HUDEP-2 (cell line): ENCODE measurements at regions not wholly inside any gene's neighbourhood (a gene's known extent, or its start where the extent isn't known, plus 50 kb on each side); places are given as distances from the start of the nearest gene placed in this dataset.
A peak's percentile ranks its signal among the peaks of the same experiment; 100 is the strongest.

Source experiments
- DNase-seq, 76 experiments: peaks; one replicate each; lab custom pipeline; 2025; ENCODE audit not compliant: unreplicated experiment in 76 of 76; lab: John Stamatoyannopoulos, UW

DNA sequence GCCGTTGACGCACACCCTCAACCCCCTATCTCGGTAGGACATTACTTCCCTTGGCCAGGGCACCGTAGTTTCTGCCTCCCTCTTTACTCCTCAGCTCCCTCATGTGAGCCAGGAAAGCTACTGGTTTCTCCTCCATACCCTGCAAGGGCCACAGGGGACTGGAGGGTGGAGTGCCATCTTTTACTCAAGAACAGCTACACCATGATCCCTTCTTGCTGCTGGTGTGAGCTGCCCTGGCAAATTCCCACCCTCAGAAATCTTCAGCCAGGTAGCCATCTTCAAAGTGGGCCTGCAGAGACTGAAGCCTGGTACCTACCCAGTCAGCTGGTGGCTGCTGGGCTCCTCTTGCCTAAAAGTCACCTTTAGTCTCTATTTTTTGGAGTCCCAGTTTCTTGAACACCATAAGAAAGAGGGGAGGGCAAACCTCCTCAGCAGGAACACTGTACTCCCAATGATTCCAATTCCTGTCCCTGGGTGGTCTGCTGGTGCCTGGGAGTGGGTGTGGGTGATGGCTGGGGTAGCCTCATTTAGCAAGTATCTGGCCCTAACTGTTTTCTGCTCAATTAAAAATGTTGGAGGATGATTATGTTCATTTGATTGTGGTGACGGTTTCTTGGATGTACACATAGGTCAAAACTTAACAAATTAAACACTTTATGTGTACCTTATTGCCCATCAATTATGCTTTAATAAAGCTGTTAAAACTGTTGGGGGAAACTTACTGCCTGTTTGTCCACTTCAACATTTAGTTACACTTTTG is 105.0 kb upstream of the NPY start:
- DNase-seq: no peak

DNA sequence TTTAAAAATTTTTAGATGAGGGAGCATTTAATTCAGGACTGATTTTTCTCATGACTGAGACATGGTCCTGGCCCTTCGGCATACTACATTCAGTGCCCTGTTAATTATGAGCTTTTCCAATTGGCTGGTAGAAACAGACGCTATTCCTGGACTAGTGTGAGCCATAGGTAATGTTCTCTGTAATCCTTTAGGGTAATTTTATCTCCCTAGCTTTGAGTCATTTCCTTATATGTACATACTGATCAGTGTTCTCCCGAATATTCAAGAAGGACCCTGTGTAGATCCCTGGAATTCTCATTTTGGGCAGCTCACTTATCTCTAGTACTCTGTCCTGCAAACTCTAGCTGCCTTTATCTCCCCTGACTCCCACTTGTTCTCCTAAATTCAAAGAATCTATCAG is 92.6 kb upstream of the NPY start:
- DNase-seq: no peak

DNA sequence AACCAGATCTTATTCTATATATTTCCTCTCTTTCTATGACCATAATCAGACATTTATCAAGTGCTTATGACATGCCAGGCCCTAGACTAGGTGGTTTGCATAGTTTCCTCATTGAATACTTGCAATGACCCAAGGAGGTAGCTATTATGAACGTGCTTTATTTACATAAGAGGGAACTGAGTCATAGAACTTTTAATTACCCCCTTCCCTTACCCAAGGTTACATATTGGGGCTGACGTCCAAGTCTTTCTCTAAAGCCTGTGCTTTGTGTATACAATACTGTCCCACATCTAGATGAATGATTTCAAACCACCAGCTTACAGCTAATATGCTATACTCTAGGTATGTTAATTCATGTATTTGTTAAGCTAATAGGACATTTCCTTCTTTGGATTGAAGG is 91.9 kb upstream of the NPY start:
- DNase-seq: no peak

DNA sequence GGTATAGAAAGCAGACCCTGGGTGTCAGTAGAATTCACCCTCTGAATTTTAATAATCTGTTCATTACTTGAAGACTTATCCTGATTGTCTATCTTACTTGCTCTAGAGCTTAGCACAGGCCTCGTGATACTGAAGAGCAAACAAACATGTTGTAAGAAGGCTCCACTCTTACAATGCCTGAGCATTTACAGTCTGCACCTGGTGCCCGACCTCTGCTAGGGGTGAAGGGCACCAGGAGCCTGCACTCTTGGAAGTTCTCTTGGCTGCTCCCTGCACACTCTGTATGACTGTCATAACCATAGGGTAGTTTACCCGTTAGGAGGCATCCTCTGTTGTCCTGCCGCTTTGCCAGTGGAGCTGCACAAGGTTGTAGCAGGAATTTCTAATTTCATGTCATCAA is 91.3 kb upstream of the NPY start:
- no peak for DNase-seq

DNA sequence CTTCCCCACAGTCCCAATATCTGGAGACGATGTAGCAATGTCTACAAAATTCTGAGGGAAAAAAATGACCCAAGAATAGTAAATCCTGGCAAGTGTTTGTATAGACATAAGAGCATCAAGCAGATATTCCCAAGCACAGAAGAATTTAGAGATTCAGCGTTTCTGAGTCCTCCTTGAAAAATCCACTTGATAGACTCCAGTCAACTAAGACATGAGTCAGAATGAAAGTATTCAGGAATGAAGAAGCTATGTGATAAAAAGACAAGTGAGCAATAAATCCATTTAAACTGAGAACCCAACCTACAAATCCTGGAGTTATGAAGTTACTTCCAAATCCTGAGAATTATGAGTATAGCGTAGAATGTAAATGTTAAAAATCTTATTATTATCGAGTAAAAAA is 86.1 kb upstream of the NPY start:
- no peak for DNase-seq

DNA sequence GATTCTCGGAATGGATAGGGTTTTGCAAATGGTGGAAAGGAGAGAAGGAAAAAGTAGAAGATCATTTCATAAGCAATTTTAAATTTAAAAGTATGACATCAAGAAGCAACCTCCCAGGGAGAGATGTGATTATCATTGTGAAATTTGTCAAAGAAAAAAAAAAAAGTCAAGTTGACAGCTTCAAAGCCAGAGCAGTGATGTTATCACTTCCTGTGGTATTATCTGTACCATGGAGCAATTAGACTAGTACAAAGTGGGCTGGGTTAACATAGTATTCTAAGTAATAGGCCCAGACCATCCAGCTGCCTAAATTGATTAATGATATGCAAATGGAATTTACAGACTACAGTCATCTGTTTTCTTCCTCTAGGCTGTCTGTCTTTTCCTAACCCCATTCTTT is 84.0 kb upstream of the NPY start:
- no peak for DNase-seq

DNA sequence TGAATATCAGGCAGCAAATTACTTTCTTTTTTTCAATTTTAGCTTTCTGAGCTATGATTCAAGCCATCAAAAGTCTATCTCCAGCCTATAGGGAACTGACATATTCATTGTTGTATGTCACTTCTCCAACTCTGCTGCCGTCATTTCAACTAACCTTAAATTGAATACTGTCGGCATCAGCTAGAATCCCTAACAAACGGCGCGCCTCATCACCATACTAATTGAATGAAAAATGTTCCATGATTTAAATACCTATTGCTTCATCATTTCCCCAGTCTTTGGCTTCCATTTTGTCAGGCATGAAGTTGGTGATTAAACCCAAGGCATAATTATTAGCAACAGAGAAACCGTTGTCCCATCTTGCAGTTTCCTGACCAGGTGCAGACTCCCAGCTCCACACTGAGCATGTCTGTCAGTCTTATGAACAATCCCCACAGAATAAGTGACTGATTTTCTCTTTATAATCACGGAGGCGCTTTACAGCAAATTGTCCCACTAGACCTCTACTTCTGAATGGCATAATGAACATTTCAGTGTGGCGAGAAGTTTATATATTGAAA is 83.5 kb upstream of the NPY start:
- no peak for DNase-seq

DNA sequence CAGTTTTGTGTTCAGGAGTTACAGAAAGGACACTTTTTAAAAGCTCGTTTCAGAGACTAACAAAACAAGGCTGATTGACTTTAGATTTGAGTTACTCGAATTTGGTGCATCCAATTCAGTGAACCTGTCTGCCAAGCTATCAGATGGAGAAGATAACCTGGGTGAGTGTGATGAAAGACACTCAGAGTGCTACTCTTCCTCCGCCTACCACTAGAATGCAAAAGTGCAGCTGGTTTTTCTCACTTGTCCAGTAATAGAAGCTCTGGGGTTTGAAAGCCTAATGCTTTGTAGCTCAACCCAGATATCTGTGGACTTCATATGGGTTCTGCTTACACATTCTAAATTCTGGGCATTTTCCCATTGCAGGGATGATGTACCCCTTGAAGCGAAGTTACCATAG is 82.8 kb upstream of the NPY start:
- no peak for DNase-seq

DNA sequence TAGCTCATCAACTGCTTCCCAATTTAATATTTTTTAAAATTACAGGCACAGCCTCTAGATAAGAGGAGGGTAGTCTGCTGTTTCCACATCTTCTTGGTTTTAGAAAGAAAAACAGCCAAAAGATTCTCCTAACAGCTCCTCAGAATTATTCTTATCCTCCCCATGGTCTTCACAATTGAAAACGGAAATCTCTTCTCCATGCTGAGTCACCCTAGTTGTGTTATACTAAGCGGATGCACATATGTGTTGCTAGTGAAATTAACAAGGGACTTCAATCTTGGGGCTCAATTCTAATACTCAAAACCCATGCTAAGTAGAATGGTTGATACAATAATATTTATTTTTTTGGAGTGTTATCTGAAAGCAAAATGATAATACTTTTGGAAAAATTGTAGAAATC is 71.9 kb upstream of the NPY start:
- no peak for DNase-seq

DNA sequence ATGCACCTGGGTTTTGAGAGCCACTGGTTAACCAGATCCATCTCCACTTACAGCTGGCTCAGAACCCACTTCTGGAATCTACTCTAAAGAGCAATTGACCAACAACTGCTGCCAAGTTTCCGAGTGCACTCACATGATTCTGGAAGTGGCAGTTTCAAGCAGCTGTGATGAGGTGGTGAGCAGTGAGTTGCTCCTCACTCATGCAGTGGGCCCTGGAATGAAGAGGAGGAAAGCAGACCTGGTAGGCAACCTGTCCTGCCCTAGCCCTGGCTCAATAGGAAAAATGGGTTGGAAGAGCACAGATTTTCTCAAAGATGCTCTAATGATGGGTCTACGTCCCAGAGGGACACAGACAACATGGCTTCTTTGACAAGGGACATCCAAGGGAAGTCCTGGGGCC is 70.7 kb upstream of the NPY start:
- no peak for DNase-seq

DNA sequence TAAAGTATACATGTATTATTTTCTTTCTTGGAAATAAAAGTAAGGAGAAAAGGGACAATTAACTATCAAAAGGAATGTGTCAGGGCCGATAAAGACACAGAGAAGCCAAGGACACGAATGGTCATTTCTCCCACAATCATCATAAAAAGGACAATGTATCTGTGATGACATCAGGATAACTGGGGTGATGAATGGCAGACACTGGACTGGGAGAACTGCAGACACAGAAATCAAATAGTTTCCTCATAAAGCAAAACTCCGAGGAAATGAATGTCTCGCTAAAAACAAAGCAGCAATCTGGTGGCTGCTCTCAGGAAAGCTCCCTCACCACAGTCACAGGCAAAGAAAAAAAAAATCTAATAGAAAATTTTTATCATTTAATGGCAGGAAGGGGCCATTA is 69.3 kb upstream of the NPY start:
- no peak for DNase-seq

DNA sequence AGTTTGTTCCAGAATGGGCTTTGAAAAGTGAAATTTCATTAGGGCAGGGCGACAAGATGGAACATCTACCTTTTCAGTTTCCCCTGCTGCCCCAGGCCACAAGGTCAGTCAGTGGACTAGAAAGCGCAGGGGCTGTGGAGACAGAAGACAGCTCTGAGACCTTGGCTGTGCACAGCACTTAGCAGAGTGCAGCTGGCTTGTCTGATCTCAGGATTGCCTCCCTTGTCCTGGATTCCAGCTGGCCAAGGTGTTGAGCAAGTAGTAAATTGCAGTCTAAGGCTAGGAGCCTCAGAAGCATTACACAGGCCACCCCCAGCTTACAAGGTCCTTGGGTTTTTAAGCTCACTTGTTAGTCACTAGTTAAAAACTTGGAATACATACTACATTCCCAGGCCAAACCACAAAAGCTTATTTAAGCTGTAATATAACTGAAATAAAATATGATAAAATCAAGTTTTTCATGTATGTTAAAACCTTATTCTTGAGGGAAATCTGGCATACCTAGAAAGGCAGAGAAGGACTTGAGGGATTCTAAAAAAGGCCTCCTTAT is 67.3 kb upstream of the NPY start:
- no peak for DNase-seq

DNA sequence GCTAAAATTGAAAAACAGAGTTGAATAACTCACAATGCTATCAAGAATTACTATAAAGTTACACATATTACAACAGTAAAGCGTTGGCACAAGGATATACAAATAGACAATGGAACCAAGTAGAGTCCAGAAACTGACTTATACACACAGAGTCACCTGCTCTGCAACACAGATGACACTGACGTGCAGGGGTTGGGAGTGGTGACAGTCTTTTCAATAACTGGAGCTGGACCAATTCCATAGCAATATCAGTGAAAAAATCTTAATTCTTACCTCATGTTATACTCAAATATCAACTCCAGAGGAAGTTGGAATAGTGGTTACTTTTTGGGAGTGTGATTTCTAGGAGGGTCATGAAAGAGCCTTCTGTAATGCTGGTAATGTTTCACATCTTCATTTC is 62.5 kb upstream of the NPY start:
- DNase-seq: no peak

DNA sequence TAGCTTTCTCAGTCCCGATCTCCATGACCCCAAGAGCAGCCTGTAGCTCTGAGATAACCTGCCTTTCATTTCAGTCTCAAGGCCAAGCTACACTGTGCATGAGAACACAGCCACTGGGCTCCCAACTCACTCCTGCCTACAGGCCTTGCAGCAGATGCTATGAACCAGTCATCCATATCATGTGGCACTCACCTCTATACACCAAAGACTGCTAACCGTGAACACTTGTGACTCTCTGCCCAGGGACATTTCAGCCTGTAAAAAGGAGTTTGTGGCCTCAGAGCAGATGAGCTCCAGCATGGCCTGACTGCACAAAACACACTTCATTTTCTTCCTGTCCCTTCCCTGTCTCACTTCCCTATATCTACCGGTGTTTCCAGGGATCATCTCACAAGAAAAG is 56.9 kb upstream of the NPY start:
- DNase-seq: peak in 1 of 76 experiments; percentile 1

DNA sequence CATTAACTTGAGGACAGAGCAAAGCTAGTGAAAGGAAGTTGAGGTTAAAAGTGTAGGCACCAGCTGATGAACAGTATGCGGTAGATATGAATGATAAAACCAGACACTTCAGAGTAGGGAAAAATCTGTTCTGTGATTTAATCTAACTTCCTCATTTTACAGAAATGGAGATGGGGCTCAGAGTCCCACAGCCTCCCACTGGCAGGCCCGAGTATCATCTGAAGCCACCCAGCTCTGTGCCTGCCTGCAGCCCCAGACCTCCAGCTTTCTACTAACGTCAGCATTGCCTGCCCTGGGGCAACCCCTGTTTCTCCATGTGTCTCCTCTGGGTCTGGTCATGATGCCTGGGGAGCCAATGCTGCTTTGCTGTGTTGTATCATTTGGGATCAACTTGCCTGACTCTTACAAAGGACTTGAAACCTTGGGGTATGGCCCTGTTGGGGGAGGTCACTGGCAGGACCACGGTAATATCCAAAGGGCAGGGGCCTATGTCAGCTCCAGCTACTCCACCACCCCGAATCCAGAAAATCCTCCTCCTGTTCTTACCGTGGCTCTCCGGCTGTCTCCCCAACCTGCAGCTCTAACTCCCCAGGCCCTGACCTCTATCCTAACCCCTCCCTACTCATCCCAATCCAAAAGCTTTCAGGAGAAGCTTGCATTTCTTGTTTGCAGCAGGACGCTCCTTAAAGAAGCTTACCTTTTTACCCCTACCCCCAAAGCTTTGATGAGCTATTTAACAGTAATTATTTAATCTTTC is 56.2 kb upstream of the NPY start:
- DNase-seq: peak in 1 of 76 experiments; percentile 0

DNA sequence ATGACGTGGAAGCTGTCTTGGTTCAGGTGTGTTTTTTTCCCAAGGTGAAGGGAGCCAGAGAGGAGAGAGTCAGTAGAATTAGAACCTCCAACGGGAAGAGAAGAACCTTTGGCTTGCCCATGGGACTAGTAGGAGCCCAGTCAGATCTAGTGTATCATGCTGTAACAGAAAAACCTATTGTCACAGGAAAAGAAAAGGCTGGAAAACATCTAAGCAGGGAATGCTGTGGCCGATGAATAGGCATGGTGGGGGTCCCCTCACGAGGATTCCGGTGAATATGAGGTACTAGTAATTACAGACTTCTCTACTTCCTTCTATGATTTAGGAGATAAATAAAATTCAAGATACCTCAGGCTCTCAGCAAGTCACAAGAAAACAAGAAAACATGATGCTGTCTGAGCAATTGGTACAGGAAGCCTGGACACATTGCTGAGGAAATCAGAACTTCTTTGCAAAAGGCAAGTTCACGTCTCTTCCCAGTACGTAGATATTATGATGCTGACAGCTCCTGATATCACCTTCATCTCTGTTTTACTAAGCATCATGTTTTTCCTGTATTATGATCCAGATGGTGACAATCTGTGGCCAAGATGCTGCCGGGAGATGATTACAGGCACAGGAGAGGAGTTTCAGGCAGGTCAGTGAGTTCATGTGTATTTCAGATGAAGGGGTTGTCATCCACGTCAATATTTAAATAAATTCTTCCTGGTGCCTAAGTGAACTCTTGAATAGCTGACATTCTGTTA is 54.3 kb upstream of the NPY start:
- no peak for DNase-seq

DNA sequence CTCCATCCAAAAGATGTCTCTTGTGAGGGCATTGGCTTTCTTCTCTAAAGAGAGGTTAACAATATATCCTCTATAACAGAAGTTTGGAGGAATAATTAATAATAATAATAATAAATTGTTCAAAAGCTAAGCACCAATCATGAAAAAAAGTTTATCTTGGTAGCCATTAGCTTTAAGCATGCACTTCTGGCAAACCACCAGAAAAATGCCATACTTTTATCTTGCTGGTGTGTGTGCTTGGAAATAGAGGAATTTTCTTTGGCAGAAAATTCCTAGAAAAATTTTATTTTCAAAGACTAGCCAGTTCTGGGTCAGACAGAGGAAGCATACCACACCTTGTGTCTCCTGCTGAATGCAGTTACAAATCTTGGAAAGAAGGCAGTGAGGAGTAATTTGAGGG is 52.5 kb upstream of the NPY start:
- no peak for DNase-seq

DNA sequence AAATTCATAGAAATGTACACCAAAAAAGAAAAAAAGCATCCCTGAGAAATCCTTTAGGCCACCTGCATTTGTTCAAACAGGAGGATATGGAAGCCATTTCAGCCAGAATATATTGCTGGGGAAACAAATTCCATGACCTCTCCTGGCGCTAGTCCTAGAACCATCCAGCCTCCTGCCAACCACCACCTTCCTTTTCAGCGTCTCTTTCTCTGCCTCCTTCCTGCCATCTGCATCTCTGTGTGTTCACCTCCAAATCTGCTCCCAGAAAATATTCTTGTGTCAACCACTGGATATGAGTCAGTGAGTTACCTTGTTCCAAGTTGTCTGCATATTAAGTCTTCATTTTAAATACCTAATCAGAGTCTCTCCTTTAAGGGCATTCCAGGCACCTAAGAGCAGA is 50.6 kb upstream of the NPY start:
- DNase-seq: no peak
